Stimulated activated CD8-positive, alpha-beta memory T cell treated with anti-CD3 and anti-CD28 coated beads, Interleukin-15, amount 100 ng/mL, for 24 hours (primary cell): ENCODE measurements at regions not wholly inside any gene's neighbourhood (a gene's known extent, or its start where the extent isn't known, plus 50 kb on each side); places are given as distances from the start of the nearest gene placed in this dataset.

Source experiments
- DNase-seq: peaks from one replicate; pipeline ENCODE4 v3.0.0-alpha.2; 2020; ENCODE audit warnings: low read depth

DNA sequence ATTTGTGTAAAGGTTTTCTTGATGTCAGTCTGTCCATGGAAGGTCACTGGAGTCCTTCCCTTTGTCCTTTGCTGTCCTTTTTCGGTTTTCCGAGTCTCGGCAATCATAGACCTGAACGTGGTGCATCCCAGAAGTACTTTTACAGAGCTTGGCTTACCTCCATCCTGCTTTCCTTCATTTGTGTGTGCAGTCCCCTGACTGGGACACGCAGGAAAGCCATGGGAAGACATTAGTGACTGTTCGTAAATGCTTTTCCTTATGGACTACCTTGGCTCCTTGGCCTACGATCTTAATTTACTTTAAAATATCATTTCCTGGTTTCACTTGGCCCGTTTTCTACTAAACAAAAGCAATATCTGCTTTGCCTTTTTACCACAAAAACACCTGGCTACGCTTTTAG, 328.4 kb upstream of the RARB start:
- DNase-seq, result no peak

- no peak for DNase-seq
These were observed 324.7 kb upstream of the RARB start for GRCh38 chr3:25103391-25103790.

DNA sequence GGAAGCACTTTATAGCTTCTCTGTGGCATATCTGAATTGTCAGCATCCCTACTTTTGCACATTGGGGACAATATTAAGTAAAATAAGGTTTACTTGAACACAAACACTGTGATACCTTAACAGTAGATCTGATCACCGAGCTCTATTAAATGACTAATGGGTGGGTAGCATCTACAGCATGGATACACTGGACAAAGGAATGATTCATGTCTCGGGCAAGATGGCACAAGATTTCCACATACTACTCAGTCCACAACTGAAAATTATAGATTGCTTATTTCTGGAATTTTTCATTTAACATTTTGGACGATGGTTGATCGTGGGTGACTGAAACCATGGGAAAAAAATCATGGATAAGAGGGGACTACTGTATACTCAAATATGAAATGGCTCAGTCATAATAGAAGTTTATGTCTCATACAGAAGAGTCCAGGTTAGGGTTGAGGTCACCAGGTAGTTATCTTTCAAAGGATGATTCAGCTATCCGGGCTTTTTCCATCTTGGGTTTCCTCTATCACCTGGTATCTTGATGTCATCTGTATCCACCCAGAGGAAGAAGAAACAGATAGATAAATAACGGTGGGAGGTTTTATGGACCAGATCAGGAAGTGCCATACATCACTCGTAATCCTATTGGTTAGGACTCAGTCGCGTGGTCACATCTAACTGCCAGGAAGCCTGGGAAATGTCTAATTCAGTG, 320.0 kb upstream of the RARB start:
- no peak for DNase-seq

DNA sequence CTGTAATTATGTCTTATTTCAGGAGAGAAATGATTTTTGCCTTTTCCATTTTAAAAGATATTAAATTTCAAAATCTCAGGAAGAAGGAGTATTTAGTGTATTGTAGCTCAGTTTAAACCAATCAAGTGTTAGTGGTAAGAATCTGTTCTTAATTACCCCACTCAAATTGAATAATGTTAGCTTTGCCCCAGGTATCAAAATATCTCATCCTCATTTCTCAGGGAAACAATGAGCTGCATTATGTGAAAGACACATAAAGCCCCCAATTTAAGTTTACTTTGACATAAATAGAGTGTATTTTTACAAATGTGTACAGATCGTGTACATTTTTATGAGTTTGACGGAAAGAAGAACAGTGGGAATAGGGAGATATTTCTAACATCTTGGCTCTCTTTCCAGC, 317.4 kb upstream of the RARB start:
- no peak for DNase-seq

DNA sequence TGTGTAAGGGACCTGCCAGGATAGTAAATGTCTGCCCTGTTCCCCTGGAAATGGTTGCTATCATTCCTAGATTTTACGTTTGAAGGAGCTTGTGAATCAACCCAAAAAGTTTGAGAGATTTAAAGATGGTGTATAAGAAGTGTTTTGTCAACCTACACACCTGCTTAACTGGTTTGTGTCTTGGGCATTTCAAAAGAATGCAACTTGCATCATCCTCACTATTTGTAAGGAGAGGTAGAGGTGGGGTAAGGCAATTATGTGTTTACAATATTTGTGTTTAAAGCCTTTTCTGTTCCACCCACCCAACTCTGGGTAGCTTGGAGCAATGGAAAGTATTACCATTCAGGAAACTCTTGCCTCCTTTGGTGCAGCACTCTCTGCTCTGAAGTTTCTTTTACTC, 314.2 kb upstream of the RARB start:
- DNase-seq, result no peak

- DNase-seq, result no peak
These were observed 313.5 kb upstream of the RARB start for GRCh38 chr3:25114532-25114931.

GRCh38 chr3:25117005-25117593, 311.0 kb upstream of the RARB start:
- no peak for DNase-seq

DNA sequence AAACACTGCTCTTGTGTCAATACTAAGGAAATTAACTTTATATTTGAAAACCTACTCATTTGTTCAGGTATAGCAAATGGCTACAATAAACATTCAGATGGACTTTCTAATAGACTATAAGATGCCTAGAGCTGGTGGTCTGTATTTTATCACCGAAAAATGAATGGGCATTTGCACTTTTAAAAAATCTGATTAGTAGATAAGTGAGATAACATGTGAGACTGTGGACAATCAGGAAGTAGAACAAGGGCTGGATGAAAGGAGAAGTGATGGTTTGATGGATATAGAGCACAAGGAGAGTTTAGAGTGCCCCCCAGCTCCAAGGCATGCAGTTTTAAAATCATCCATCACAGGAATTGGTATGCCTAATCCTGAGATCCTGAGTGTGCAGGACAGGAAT, 308.4 kb upstream of the RARB start:
- DNase-seq, result no peak

- no peak for DNase-seq
These were observed 307.4 kb upstream of the RARB start for GRCh38 chr3:25120665-25121064.

- DNase-seq, result no peak
These were observed 302.9 kb upstream of the RARB start for GRCh38 chr3:25125201-25125600.

DNA sequence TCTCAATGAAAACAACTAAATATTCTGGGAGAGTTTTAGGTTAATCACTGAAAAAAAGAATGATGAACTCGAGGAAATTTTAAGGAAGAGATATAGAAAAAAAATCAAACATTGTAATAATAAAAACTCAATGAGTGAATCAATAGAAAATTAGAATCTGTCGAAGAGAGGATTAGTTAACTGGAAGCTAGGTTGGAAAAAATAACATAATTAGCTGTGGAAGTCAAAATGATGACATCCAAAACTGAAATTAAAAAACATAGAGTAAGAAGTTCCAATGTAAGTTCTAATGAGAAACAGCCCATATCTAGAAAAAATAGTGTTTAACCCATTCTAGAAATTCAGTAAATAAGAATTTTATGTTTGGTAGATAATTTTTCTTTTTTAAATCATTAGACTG, 299.3 kb upstream of the RARB start:
- no peak for DNase-seq

- no peak for DNase-seq
These were observed 297.1 kb upstream of the RARB start for GRCh38 chr3:25130724-25131520.

DNA sequence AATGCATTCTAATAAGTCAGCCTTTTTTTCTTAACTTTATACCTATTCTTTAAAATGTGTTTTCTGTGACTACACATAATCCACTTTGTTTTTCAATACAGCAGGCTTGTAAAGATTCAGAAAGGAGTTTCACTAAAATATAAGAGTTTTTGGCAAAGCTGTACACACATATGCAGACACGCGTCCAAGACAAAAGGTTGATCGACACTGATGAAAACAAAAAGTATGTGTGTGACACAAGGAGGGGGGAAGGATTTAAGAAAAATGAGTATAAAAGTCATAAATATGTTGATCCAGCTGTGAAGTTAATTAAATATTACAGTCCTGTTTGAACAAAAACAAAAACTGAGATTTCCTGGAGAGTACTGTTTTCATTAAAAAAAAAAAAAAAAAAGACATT, 294.5 kb upstream of the RARB start:
- DNase-seq, result no peak

DNA sequence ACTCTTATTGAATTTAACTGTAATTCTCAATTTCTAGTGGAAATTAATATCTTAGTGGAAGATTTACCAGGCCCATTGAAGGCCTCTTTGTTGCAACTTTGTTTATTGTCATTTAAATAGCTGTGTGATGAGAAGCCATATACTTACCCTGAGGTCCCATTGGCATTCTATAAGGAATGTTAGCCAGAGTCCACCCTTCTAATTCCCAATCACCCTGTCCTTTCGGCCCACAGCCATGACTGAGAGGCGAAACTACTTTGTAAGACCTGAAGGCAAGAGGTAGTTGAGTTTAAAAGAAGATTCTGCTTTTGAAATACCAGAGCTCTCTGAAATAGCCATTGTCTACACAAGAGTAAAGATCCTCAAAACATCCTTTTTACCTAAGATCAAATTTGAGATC, 290.5 kb upstream of the RARB start:
- DNase-seq, result no peak

GRCh38 chr3:25139267-25139666, 288.8 kb upstream of the RARB start:
- no peak for DNase-seq

GRCh38 chr3:25142609-25143355, 285.3 kb upstream of the RARB start:
- no peak for DNase-seq

DNA sequence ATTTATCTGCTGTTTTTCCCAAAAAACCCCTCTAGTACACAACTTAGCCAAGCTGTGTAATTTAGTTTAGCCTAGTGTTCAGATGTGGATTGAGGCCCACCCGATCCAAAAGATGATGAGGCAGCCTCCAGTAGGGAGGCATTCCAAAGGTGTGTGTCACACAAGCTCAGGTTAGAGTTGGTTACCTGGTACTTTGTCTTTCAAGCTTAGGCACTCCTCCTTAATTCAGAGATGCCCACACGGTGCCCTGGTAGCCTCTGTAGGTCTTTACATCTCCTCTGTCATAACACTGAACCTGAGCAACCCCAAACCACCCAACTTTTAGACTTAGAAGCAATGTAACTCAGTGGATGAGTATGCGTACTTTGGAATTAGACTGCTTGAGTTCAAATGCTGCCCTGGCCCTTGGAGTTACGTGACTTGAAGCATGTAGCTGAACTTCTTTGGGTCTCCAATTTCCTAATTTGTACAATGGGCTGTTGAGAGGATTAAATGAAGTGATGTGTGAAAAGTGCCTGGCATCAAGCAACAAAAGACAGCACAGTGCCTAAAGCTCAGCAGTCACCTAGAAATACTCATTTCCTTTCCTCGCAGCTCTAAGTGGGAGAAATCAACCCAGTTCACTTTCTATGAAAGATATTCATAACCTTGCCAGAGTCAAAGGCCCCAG, 284.6 kb upstream of the RARB start:
- no peak for DNase-seq

GRCh38 chr3:25144430-25144829, 283.6 kb upstream of the RARB start:
- no peak for DNase-seq

GRCh38 chr3:25145176-25145575, 282.9 kb upstream of the RARB start:
- DNase-seq, result no peak

DNA sequence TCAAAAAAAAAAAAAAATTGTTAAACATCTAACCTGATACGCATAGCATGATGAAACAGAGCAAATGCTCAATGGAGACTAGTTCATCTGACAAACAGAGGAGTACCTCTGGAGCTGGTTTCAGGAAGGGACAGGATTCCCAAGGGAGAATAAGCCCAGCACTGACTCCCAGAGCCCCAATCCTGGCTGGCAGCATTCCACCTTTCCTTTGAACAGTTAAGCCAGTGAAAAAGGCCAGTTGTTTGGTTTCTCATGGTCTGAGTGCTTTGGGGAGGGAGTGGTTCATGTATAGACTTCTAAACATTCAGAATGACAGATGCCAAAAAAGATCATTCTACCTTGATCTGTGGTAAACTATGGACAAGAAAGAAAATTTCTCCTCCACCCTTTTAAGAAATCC, 277.9 kb upstream of the RARB start:
- DNase-seq, result no peak

- DNase-seq, result no peak
These were observed 276.7 kb upstream of the RARB start for GRCh38 chr3:25151281-25151902.

DNA sequence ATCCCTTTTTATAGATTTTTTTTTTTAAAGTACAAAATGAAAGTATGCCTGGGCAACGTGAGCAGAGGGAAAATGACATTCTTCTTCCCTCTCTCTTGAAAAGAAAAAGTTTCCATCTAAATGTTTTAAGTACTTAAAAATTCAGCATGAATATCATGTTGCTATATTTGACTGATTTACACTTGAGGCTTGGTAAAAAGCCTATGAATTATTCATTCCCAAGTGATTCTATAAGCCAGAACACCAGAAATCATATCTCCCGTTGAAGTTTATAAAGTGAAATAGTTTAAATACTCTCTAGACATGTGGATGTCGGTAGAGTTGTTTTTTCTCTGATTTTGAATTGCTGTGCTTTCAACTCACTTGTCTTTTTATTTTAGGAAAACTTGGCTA, 276.2 kb upstream of the RARB start:
- DNase-seq, result no peak
